Activated T-helper 2 cell treated with anti-CD3 and anti-CD28 coated beads, Interferon-gamma antibody, Interleukin-2, Interleukin-4, amounts not matched to agents 10 μg/mL and 5 μg/mL and 100 μg/mL, durations not matched to agents 14 hours and 24 hours and 36 hours (primary cell): ENCODE measurements at regions not wholly inside any gene's neighbourhood (a gene's known extent, or its start where the extent isn't known, plus 50 kb on each side); places are given as distances from the start of the nearest gene placed in this dataset.

ENCODE experiments used
- DNase-seq: peaks from one replicate; pipeline ENCODE4 v3.0.0; 2021; ENCODE audit warnings: low spot score
- H3K27ac Mint-ChIP-seq: one replicate; pipeline ENCODE4 v1.8.0; 2021; ENCODE audit warnings: mixed read lengths
- H3K27me3 Mint-ChIP-seq: one replicate; pipeline ENCODE4 v1.8.0; 2021; ENCODE audit warnings: low read depth, mixed read lengths
- H3K36me3 Mint-ChIP-seq: one replicate; pipeline ENCODE4 v1.8.0; 2021; ENCODE audit warnings: low read depth, mixed read lengths
- H3K4me1 Mint-ChIP-seq: one replicate; pipeline ENCODE4 v1.8.0; 2021; ENCODE audit warnings: low read depth, mixed read lengths
- H3K4me3 Mint-ChIP-seq: one replicate; pipeline ENCODE4 v1.8.0; 2021; ENCODE audit warnings: low read depth, mild to moderate bottlenecking, moderate library complexity, mixed read lengths
- H3K9me3 Mint-ChIP-seq: one replicate; pipeline ENCODE4 v1.8.0; 2021; ENCODE audit warnings: mixed read lengths
- intact Hi-C: fragments of 100-400 bp; cut with micrococcal nuclease; formaldehyde crosslinking; loops from one replicate; pipeline ENCODE4 v1.15.1; 2023

DNA sequence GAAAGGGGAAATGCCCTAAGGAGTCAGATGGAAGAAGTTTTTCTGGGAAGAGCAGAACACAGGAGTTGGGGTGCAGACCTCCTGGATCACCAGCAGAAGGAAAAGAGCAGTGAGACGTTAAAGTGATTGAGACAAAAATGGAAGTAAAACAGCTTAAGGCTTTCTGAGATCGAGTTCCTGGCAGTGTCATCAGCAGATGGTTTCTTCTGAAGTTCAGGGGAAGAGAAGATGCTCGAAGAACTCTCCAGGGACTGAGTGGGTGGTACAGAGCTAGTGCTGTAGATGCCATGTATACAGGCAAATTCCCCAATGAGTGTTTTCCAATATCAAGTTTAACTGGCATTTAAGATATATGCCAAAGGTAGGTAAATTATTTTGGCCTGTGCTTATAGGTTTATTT lies 272.2 kb upstream of the KLF12 start:
- Mint-ChIP-seq H3K27ac (no peak overlapping the region), H3K27me3 (no peaks in the 10 kb centered on the region), H3K4me3 (no peak overlapping the region)

GRCh38 chr13:74398599-74398998 lies 264.4 kb upstream of the KLF12 start:
- Mint-ChIP-seq H3K36me3 (no peaks in the 10 kb centered on the region), H3K27ac (no peak overlapping the region), H3K9me3 (no peaks in the 10 kb centered on the region), H3K27me3 (no peaks in the 10 kb centered on the region), H3K4me1 (no peaks in the 10 kb centered on the region), H3K4me3 (no peak overlapping the region)
- DNase-seq: no peak
- intact Hi-C loops: no loop called here

More for the DNA sequence above, 272.2 kb upstream of the KLF12 start:
- no peak for DNase-seq
- H3K36me3 Mint-ChIP-seq: no peaks in the 10 kb centered on the region
- no peaks in the 10 kb centered on the region for H3K4me1 Mint-ChIP-seq
- H3K9me3 Mint-ChIP-seq: no peaks in the 10 kb centered on the region
- intact Hi-C loops: no loop called here

- no peaks in the 10 kb centered on the region for H3K36me3 Mint-ChIP-seq
- no peak overlapping the region for H3K4me3 Mint-ChIP-seq
- H3K27ac Mint-ChIP-seq: no peak overlapping the region
- no peaks in the 10 kb centered on the region for H3K4me1 Mint-ChIP-seq
- intact Hi-C loops: no loop called here
- H3K9me3 Mint-ChIP-seq: no peaks in the 10 kb centered on the region
- DNase-seq: no peak
- no peaks in the 10 kb centered on the region for H3K27me3 Mint-ChIP-seq
Measured at GRCh38 chr13:74389056-74389455, 254.9 kb upstream of the KLF12 start.

DNA sequence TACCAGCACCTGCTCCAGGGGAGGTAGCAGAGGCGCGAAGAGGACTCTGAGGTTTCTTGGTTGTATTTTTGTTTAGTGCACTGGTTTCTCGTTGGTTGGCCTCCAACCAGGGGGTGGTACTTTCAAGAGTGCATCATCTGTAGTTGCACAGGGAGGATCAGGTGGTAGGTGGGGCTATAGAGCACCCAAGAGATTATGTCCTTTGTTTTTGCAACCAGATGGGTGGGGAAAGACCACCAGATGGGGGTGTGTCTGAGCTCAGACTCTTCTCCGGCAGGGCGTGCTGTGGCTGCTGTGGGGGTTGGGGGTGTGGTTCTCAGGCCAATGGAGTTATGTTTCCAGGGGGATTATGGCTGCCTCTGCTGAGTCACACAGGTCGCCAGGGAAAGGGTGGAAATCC lies 254.4 kb upstream of the KLF12 start:
- Mint-ChIP-seq H3K36me3 (no peaks in the 10 kb centered on the region), H3K27me3 (no peaks in the 10 kb centered on the region), H3K9me3 (no peaks in the 10 kb centered on the region), H3K27ac (no peak overlapping the region), H3K4me1 (no peaks in the 10 kb centered on the region), H3K4me3 (no peak overlapping the region)
- intact Hi-C loops: no loop called here
- no peak for DNase-seq

DNA sequence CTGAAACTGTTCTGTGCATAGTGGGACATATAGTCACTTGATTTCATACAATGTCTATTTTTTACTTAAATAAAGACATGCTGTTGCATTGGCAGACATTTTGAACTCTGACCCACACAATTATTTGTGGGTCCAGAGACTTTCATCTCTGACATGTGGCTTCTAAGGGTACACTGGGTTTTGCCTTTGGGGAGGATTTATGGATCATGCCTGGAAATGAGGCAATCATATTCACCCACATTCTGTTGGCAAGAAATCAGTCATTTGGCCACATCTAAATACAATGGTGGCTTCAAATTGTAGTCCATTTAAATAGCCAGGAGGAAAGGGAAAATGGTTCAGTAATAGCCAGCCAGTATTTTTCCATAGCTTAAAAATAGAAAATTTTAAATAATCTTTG lies 238.3 kb upstream of the KLF12 start:
- Mint-ChIP-seq H3K4me3 (no peak overlapping the region), H3K36me3 (no peaks in the 10 kb centered on the region), H3K4me1 (peaks cover under 1% of the 10 kb centered on the region), H3K9me3 (no peaks in the 10 kb centered on the region), H3K27me3 (no peaks in the 10 kb centered on the region), H3K27ac (no peak overlapping the region)
- DNase-seq: no peak
- intact Hi-C loops: no loop called here

GRCh38 chr13:74367193-74367592 lies 233.0 kb upstream of the KLF12 start:
- no peaks in the 10 kb centered on the region for H3K9me3 Mint-ChIP-seq
- H3K27ac Mint-ChIP-seq: no peak overlapping the region
- no peaks in the 10 kb centered on the region for H3K36me3 Mint-ChIP-seq
- intact Hi-C loops: no loop called here
- H3K4me3 Mint-ChIP-seq: no peak overlapping the region
- H3K27me3 Mint-ChIP-seq: no peaks in the 10 kb centered on the region
- DNase-seq: no peak
- peaks cover 2% of the 10 kb centered on the region for H3K4me1 Mint-ChIP-seq

DNA sequence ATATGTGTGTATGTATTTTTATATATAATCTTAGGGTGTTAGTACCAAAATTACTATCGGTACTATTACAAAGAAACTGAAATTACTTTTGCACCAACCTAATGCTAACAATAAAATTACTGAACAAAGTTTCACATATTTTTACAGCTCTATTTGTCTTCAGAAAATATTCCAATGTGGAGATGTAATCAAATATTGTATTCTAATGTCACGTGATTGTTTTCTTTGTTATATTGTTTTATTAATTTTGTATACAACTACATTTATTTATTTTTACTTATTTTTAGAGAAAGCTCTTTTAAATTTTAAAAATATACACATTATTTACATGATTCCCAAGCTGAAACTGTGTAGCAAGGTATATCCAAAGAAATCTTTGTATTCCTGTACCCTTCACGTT lies 227.1 kb upstream of the KLF12 start:
- Mint-ChIP-seq H3K9me3 (no peaks in the 10 kb centered on the region), H3K27ac (no peak overlapping the region), H3K4me3 (no peak overlapping the region), H3K36me3 (no peaks in the 10 kb centered on the region), H3K4me1 (no peaks in the 10 kb centered on the region), H3K27me3 (peaks cover 2% of the 10 kb centered on the region)
- DNase-seq: no peak
- intact Hi-C loops: no loop called here

- peaks cover 2% of the 10 kb centered on the region for H3K27me3 Mint-ChIP-seq
- H3K27ac Mint-ChIP-seq: no peak overlapping the region
- no peak overlapping the region for H3K4me3 Mint-ChIP-seq
- H3K36me3 Mint-ChIP-seq: no peaks in the 10 kb centered on the region
- no peaks in the 10 kb centered on the region for H3K4me1 Mint-ChIP-seq
- H3K9me3 Mint-ChIP-seq: peaks cover 12% of the 10 kb centered on the region
- intact Hi-C loops: no loop called here
- no peak for DNase-seq
Measured at GRCh38 chr13:74346960-74347359, 212.8 kb upstream of the KLF12 start.

- Mint-ChIP-seq H3K9me3 (peaks cover 3% of the 10 kb centered on the region), H3K36me3 (no peaks in the 10 kb centered on the region), H3K27ac (no peak overlapping the region), H3K4me3 (no peak overlapping the region), H3K4me1 (no peaks in the 10 kb centered on the region), H3K27me3 (peaks cover 2% of the 10 kb centered on the region)
- DNase-seq: no peak
- intact Hi-C loops: no loop called here
Measured at GRCh38 chr13:74338341-74338740, 204.1 kb upstream of the KLF12 start.

GRCh38 chr13:74336546-74336945 lies 202.3 kb upstream of the KLF12 start:
- intact Hi-C loops: no loop called here

DNA sequence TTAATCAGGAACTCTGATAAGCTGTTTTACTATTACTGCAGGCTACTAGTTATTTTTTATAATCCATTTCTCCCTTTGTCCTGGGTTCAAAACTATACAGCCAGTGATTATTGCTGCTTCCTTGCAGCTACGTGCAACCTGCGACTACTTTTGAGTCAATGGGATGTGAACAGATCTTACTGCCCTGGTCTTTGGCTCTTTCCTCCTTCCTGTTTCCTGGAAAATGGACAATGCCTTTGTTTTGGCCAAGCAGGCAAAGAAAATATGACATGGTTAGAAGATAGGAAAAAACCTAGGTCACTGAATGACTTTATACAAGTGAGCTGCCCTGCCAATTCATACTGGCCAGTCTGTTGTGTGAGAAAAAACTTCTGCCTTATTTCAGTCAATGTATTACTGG lies 201.2 kb upstream of the KLF12 start:
- Mint-ChIP-seq H3K4me1 (no peaks in the 10 kb centered on the region), H3K36me3 (no peaks in the 10 kb centered on the region), H3K27ac (no peak overlapping the region), H3K9me3 (no peaks in the 10 kb centered on the region), H3K27me3 (no peaks in the 10 kb centered on the region), H3K4me3 (no peak overlapping the region)
- intact Hi-C loops: no loop called here
- no peak for DNase-seq

More at GRCh38 chr13:74336546-74336945, 202.3 kb upstream of the KLF12 start:
- Mint-ChIP-seq H3K36me3 (no peaks in the 10 kb centered on the region), H3K4me3 (no peak overlapping the region), H3K4me1 (no peaks in the 10 kb centered on the region), H3K27ac (no peak overlapping the region), H3K27me3 (no peaks in the 10 kb centered on the region), H3K9me3 (no peaks in the 10 kb centered on the region)
- DNase-seq: no peak

GRCh38 chr13:74329962-74330361 lies 195.8 kb upstream of the KLF12 start:
- H3K27ac Mint-ChIP-seq: no peak overlapping the region
- no peak overlapping the region for H3K4me3 Mint-ChIP-seq
- DNase-seq: no peak
- intact Hi-C loops: no loop called here
- no peaks in the 10 kb centered on the region for H3K4me1 Mint-ChIP-seq
- no peaks in the 10 kb centered on the region for H3K36me3 Mint-ChIP-seq
- H3K9me3 Mint-ChIP-seq: no peaks in the 10 kb centered on the region
- H3K27me3 Mint-ChIP-seq: peaks cover 3% of the 10 kb centered on the region

DNA sequence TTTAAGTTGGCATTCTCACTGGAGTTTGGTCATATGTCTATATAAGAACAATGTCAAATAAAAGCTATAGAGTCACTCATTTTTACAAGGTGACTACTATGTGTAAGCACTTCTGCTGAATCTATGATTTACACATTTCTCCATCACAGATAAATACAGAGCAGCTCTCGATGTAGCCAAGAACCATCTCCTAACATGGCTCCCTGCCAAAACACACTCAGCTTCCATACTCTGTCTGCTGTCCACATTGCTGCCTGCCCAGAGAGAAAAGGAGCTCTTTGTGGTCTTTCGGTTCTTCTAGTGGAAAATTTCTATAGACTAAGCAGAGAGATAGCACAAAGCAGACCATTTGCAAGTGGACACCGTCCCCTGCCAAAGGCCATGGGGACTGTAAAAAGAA lies 190.9 kb upstream of the KLF12 start:
- Mint-ChIP-seq H3K9me3 (no peaks in the 10 kb centered on the region), H3K36me3 (no peaks in the 10 kb centered on the region), H3K4me3 (no peak overlapping the region), H3K4me1 (no peaks in the 10 kb centered on the region), H3K27me3 (peaks cover 5% of the 10 kb centered on the region), H3K27ac (no peak overlapping the region)
- DNase-seq: no peak
- intact Hi-C loops: no loop called here

DNA sequence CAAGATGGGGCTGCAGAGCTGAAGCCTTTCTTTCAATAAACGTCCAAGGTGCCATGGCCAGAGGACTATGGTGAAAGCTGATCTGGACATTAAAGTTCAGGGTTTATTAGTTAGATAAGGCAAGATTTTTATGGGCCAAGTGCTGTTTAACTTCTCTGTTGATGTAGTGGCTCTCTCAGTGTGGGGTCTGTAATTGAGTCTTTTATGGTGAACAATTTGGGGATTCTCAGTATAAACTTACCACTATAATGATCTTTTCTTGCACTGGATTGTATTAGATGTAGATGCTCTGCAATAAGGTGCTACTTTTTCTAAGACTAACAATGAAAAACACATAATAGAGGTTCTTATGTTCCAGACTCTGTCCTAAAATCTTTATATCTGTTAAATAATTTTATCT lies 190.1 kb upstream of the KLF12 start:
- H3K4me3 Mint-ChIP-seq: no peak overlapping the region
- peaks cover 5% of the 10 kb centered on the region for H3K27me3 Mint-ChIP-seq
- no peaks in the 10 kb centered on the region for H3K9me3 Mint-ChIP-seq
- DNase-seq: no peak
- H3K27ac Mint-ChIP-seq: no peak overlapping the region
- H3K4me1 Mint-ChIP-seq: no peaks in the 10 kb centered on the region
- intact Hi-C loops: no loop called here
- no peaks in the 10 kb centered on the region for H3K36me3 Mint-ChIP-seq
